Glutamatergic neuron (in vitro differentiated cells): ENCODE measurements at regions not wholly inside any gene's neighbourhood (a gene's known extent, or its start where the extent isn't known, plus 50 kb on each side); places are given as distances from the start of the nearest gene placed in this dataset.
A peak's percentile ranks its signal among the peaks of the same experiment; 100 is the strongest.

ENCODE experiments used
- DNase-seq: peaks from one replicate; pipeline ENCODE4 v3.0.0; 2022
- H3K27ac Mint-ChIP-seq: one replicate; pipeline ENCODE4 v1.8.0; 2020; ENCODE audit warnings: mild to moderate bottlenecking, mixed read lengths, inconsistent platforms; ENCODE audit not compliant: unreplicated experiment
- H3K27me3 Mint-ChIP-seq: one replicate; pipeline ENCODE4 v1.8.0; 2020; ENCODE audit warnings: mild to moderate bottlenecking, moderate library complexity, mixed read lengths, inconsistent platforms; ENCODE audit not compliant: unreplicated experiment
- H3K36me3 Mint-ChIP-seq: one replicate; pipeline ENCODE4 v1.8.0; 2020; ENCODE audit warnings: mild to moderate bottlenecking, mixed read lengths, inconsistent platforms; ENCODE audit not compliant: unreplicated experiment
- H3K4me1 Mint-ChIP-seq: one replicate; pipeline ENCODE4 v1.8.0; 2020; ENCODE audit warnings: mild to moderate bottlenecking, low read depth, mixed read lengths, inconsistent platforms; ENCODE audit not compliant: unreplicated experiment
- H3K4me3 Mint-ChIP-seq: one replicate; pipeline ENCODE4 v1.8.0; 2020; ENCODE audit warnings: mild to moderate bottlenecking, mixed read lengths, inconsistent platforms; ENCODE audit not compliant: unreplicated experiment
- H3K9me3 Mint-ChIP-seq: one replicate; pipeline ENCODE4 v1.8.0; 2020; ENCODE audit warnings: mild to moderate bottlenecking, moderate library complexity, mixed read lengths, inconsistent platforms; ENCODE audit not compliant: unreplicated experiment
- TF ChIP-seq, protein P1 (sequence below): fragments of 200-600 bp; sonication (generic); IDR thresholded peaks from one replicate; pipeline ENCODE4 v1.5.0; 2021; ENCODE audit not compliant: partially characterized antibody, unreplicated experiment

GRCh38 chr12:127590868-127591267 is 676.1 kb upstream of the TMEM132C start:
- Mint-ChIP-seq H3K9me3 (peaks cover 19% of the 10 kb centered on the region), H3K4me1 (peaks cover 57% of the 10 kb centered on the region), H3K27ac (peak overlapping the region; percentile 67), H3K4me3 (peak overlapping the region; percentile 70), H3K27me3 (peaks cover 3% of the 10 kb centered on the region), H3K36me3 (no peaks in the 10 kb centered on the region)
- peak; percentile 31 for DNase-seq
- TF ChIP-seq, protein P1, sequence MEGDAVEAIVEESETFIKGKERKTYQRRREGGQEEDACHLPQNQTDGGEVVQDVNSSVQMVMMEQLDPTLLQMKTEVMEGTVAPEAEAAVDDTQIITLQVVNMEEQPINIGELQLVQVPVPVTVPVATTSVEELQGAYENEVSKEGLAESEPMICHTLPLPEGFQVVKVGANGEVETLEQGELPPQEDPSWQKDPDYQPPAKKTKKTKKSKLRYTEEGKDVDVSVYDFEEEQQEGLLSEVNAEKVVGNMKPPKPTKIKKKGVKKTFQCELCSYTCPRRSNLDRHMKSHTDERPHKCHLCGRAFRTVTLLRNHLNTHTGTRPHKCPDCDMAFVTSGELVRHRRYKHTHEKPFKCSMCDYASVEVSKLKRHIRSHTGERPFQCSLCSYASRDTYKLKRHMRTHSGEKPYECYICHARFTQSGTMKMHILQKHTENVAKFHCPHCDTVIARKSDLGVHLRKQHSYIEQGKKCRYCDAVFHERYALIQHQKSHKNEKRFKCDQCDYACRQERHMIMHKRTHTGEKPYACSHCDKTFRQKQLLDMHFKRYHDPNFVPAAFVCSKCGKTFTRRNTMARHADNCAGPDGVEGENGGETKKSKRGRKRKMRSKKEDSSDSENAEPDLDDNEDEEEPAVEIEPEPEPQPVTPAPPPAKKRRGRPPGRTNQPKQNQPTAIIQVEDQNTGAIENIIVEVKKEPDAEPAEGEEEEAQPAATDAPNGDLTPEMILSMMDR: no peak

DNA sequence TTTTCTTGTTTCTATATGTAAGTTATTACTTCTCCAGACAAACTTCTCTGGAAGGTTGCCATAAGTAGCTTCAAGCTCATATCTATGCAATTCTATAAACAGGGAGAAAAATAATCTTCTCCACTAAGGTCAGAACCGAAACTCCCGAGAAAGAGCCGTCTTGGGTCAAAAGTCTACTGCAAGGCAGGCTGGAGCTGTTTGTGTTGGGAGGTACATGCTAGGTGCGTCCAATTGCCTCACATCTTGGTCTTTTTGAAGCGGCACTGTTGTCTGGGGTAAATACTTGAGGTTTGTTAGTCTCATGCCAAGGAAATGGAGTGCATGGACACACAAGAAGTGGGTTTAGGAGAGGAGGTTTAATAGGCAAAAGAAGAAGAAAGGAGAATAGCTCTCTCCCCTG is 674.7 kb upstream of the TMEM132C start:
- no peaks in the 10 kb centered on the region for H3K36me3 Mint-ChIP-seq
- peaks cover 19% of the 10 kb centered on the region for H3K9me3 Mint-ChIP-seq
- H3K4me3 Mint-ChIP-seq: peak overlapping the region; percentile 70
- H3K4me1 Mint-ChIP-seq: peaks cover 60% of the 10 kb centered on the region
- H3K27me3 Mint-ChIP-seq: peaks cover 3% of the 10 kb centered on the region
- H3K27ac Mint-ChIP-seq: peak overlapping the region; percentile 67
- no peak for DNase-seq
- TF ChIP-seq, protein P1: no peak

GRCh38 chr12:127594351-127594970 is 672.5 kb upstream of the TMEM132C start:
- TF ChIP-seq, protein P1: no peak
- Mint-ChIP-seq H3K27me3 (peaks cover 5% of the 10 kb centered on the region), H3K9me3 (peaks cover 23% of the 10 kb centered on the region)

DNA sequence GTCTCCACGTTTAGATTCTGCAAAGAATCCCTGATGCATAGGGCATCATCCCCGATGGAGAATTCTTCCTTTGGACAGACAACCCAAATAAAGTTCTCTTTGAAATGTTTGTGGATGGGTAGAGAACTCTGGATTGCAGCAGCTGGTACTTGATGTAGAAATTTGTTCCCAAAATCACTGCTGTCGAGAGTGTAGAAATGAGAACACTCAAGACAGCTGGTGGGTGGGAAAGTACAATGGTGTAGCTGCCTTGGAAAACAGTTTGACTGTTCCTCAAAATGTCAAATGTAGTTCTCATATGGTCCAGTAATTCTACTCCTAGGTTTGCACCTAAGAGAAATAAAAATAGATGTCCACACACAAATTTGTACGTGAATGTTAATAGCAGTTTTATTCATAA is 671.5 kb upstream of the TMEM132C start:
- Mint-ChIP-seq H3K27ac (peak overlapping the region; percentile 11), H3K4me1 (peaks cover 78% of the 10 kb centered on the region), H3K36me3 (no peaks in the 10 kb centered on the region), H3K9me3 (peaks cover 23% of the 10 kb centered on the region), H3K4me3 (no peak overlapping the region), H3K27me3 (peaks cover 5% of the 10 kb centered on the region)
- TF ChIP-seq, protein P1: no peak
- no peak for DNase-seq

More at GRCh38 chr12:127594351-127594970, 672.5 kb upstream of the TMEM132C start:
- peak overlapping the region; percentile 31 for H3K27ac Mint-ChIP-seq
- H3K4me3 Mint-ChIP-seq: no peak overlapping the region
- no peak for DNase-seq
- peaks cover 75% of the 10 kb centered on the region for H3K4me1 Mint-ChIP-seq
- H3K36me3 Mint-ChIP-seq: no peaks in the 10 kb centered on the region

DNA sequence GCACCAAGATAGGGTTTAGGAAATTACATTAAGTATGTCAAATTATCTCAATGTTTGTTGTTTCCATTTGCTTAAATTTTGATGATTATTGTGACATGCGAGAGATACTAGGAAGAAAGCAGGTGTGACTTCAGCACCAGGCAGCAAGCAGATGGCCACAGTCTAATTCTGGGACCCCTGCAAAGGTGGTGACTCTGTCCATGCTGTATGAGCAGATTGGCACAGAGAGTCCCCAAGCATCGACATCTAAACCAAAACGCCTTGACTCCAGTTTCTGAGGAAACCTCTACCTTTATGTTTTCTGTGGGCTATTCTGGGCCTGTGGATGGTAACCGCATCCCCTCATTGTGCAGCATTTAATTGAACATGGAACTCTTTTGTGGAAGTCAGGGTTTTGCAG is 670.1 kb upstream of the TMEM132C start:
- DNase-seq: no peak
- Mint-ChIP-seq H3K27ac (no peak overlapping the region), H3K9me3 (peaks cover 15% of the 10 kb centered on the region), H3K27me3 (peaks cover 2% of the 10 kb centered on the region), H3K4me1 (peaks cover 66% of the 10 kb centered on the region), H3K36me3 (no peaks in the 10 kb centered on the region), H3K4me3 (peak overlapping the region; percentile 41)
- TF ChIP-seq, protein P1: no peak
